NOMO-1 treated with DMSO at 0.1 percent for 48 hours (cell line): ENCODE measurements at regions not wholly inside any gene's neighbourhood (a gene's known extent, or its start where the extent isn't known, plus 50 kb on each side); places are given as distances from the start of the nearest gene placed in this dataset.
"Not testable (repeated sequence)": the region's sequence is repeated elsewhere in the genome, so short reads cannot be mapped to it uniquely, and the experiment has no call there.

Experiments used
- DNase-seq: peaks from one replicate; lab custom pipeline; 2025; ENCODE audit not compliant: unreplicated experiment; lab: John Stamatoyannopoulos, UW

DNA sequence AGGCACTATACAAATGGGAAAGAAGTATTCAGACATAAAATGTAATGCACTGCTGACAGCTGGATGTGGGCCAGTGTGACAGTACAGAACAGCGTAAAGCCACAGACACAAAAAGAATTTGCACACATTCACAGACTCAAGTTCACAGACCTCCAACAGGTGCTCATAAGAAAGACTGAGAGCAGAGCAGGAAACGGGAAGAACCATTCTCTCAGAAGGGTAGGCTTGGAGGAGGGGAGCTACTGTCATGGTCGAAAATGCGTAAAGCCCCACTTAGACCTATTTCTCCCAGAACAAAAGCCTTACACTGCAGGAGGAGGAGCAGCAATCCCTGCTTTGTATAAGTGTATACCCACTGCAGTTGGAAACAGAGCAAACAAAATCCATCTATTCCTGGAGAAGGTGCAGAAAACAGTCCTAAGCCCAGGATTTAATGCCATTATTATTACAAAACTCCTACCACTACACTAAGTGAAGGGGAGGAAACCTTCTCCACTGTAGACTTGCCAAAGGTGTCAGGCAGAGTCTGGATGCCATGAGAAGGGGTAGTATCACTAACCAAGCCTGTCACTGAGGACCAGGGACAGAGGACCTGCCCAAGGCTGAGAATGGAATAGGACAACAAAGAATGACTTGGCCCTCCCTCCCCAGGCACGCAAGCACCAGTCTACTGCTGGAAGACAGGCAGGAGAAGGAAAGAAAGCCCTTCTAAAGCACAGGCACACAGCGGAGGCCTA is 103.0 kb upstream of the FAM25C start:
- DNase-seq = not testable (repeated sequence)

GRCh38 chr10:48098854-48099253 is 99.3 kb upstream of the FAM25C start:
- not testable (repeated sequence) for DNase-seq

GRCh38 chr10:48090706-48091105 is 91.1 kb upstream of the FAM25C start:
- not testable (repeated sequence) for DNase-seq

DNA sequence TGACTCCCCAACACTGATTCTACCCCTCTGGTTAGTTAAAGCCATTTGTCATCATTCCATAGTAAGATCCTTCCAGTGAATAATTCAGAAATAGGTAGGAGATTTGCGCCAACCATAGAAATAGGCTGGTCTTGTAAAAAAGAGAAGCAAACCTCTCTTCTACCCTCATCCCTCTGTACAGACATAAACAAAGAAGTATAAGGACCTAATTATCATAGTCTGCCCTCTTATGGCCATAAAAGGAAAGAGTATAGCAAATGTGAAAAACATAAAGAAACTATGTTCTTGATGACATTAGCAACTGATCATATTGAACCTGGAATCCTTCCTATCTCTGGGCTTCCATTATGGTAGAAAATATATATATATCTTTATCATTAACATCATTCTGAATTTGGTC is 88.5 kb upstream of the FAM25C start:
- DNase-seq = peak; percentile 43

GRCh38 chr10:48084446-48084845 is 84.9 kb upstream of the FAM25C start:
- DNase-seq = not testable (repeated sequence)

DNA sequence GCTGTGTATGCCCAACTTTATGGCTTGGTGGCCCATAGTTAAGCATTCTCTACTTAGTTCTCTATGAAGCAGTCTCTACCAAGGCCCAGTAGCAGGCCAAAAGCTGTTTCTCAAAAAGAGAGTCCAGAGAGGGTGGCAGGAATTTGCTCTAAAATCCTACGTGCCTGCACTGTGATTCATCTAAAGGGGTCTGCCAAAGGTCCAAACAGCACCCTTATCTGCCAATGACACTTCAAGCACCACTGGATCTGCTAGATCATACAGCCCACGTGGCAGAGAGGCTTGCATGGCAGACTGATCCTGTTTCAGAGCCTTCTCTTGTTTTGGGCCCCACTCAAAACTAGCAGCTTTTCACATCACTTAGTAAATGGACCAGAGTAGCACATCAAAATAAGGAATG is 71.6 kb upstream of the FAM25C start:
- DNase-seq = not testable (repeated sequence)

DNA sequence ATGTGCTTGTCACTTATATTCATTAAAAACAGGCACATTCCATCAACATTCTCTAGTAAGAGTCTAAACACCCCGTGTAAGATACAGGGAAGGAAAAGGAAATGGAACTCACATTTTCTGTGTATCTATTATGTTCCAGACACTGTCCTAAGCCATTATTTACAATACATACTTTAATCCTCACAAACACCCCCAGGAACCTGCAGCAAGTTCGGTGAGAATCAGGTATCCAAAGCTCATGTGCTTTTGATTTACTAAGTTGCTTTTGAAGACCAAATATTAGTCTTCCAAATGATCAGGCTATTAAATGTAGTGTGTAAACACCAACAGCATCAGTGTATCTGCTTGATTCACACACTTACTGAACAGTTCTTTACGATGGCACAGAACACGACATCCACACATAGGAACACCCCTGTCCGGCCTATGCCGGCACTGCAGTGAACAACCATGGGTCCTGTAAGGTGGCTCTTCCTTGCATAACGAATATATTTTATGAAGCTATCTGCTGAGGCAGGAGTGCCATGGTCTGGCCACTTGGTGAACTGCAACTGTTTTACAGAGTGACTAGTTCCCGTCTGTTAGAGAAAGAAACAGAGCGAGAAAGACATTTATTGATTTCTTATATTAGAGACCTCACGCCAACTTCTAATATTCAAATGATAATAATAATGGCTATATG is 64.5 kb upstream of the FAM25C start:
- DNase-seq = not testable (repeated sequence)

- DNase-seq = not testable (repeated sequence)
Observed at GRCh38 chr10:48055395-48055794, 55.8 kb upstream of the FAM25C start.
